Heart left ventricle (tissue), 16 donors: ENCODE measurements at regions not wholly inside any gene's neighbourhood (a gene's known extent, or its start where the extent isn't known, plus 50 kb on each side); places are given as distances from the start of the nearest gene placed in this dataset.

Source experiments
- ATAC-seq, 4 donors: fragments of 200-7000 bp; cut with Tn5 transposase; one replicate each; pipeline ENCODE4 v1.9.1; 2020 to 2022; ENCODE audit warnings: moderate library complexity in 4 of 4, mild to moderate bottlenecking in 3 of 4, moderate number of reproducible peaks in 1 of 4
- DNase-seq, 5 donors: peaks; one replicate each; pipeline ENCODE4 v3.0.0-alpha.2; 2020
- H3K27ac ChIP-seq, 12 donors: fragments of 200-600 bp; sonication (generic) in 4 of 12; one replicate each; pipeline versions ENCODE4 v1.5.0 to v1.8.0; 2016 to 2022; ENCODE audit warnings: mild to moderate bottlenecking in 2 of 12
- H3K27me3 ChIP-seq, 9 donors: fragments of 200-600 bp; sonication (generic) in 2 of 9; one replicate each; pipeline versions ENCODE4 v1.5.1 to v1.8.0; 2016 to 2022; ENCODE audit warnings: mild to moderate bottlenecking in 3 of 9
- H3K36me3 ChIP-seq, 9 donors: fragments of 200-600 bp; sonication (generic) in 2 of 9; one replicate each; pipeline versions ENCODE4 v1.5.0 to v1.8.0; 2018 to 2022; ENCODE audit warnings: mild to moderate bottlenecking in 2 of 9
- H3K4me1 ChIP-seq, 12 donors: fragments of 200-600 bp; sonication (generic) in 4 of 12; one replicate each; pipeline versions ENCODE4 v1.5.0 to v1.8.0; 2016 to 2022; ENCODE audit warnings: mild to moderate bottlenecking in 3 of 12
- H3K4me3 ChIP-seq, 12 donors: fragments of 200-600 bp; sonication (generic) in 4 of 12; one replicate each; pipeline versions ENCODE4 v1.5.0 to v1.8.0; 2017 to 2022; ENCODE audit warnings: mild to moderate bottlenecking in 9 of 12, moderate library complexity in 4 of 12
- H3K9me3 ChIP-seq, 12 donors: fragments of 200-600 bp; sonication (generic) in 4 of 12; one replicate each; pipeline versions ENCODE4 v1.5.0 to v1.8.0; 2016 to 2022; ENCODE audit warnings: mild to moderate bottlenecking in 1 of 12
- CTCF ChIP-seq, 12 donors: fragments of 200-600 bp; sonication (generic) in 4 of 12; IDR thresholded peaks; one replicate each; pipeline versions ENCODE4 v1.5.0 to v1.8.0; 2018 to 2022; ENCODE audit warnings: antibody characterized with exemption in 12 of 12, mild to moderate bottlenecking in 5 of 12
- POLR2A ChIP-seq, 2 donors: fragments of 450-650 bp; IDR thresholded peaks; one replicate each; pipeline ENCODE4 v1.6.1; 2017; ENCODE audit warnings: antibody characterized with exemption in 2 of 2, mild to moderate bottlenecking in 2 of 2, moderate library complexity in 2 of 2
- WGBS, 4 donors: extraction: QIAGEN DNeasy Blood & Tissue Kit in 2 of 4; methylation state at CpG; one replicate each; pipeline versions ENCODE4 v1.1.5 to v1.1.7; 2013 to 2018; 5-methylcytosine and 5-hydroxymethylcytosine counted together
- intact Hi-C, 10 donors: fragments of 100-400 bp; cut with DNase I; formaldehyde crosslinking; loops; one replicate each; pipeline versions ENCODE4 v1.11.1 to v1.14.2; 2022
- donor health status: ischemic (EF 13 %, LVEDD 7.1; RV severe dilation, severe dysfunction).
- donor health status: healthy with polysubstance abuse.
- donor health status: DM: no; HTN: yes; CAD: no.
- donor health status: DM: no; HTN: no; CAD: no.
- donor health status: ischemic (EF 25% LVEDD 6.9; RV normal size, moderate dysfunction).
- donor health status: ischemic (EF 25% LVEDD 5.7; RV mildly dilated, moderate dysfunction).
- donor health status: healthy.
- donor health status: DM: yes; HTN: yes; CAD: no.
- donor health status: ischemic (EF 35%, LVEDD 5.7; RV mildly dilated, moderate dysfunction).
- donor health status: nonischemic (EF 11% LVEDD 7.7; RV severe dilation, severe dysfunction).
- donor health status: DM: yes; HTN: yes; CAD: no.
- donor health status: PGD.
- donor health status: ischemic (EF 29% LVEDD 5.4; RV normal size, mild dysfunction).
- donor health status: nonischemic (EF 23%, LVEDD 6.1; RV moderate dilation, normal function).

GRCh38 chr16:47885489-47885888, 270.3 kb downstream of the ABCC12 start:
- TF ChIP-seq POLR2A (IDR thresholded peaks at IDR 0.05) (no peak), CTCF (IDR thresholded peaks at IDR 0.05) (no peak)

GRCh38 chr16:47884116-47884725, 271.6 kb downstream of the ABCC12 start:
- no peak for DNase-seq
- H3K4me3 ChIP-seq, result no peak overlapping the region
- no peaks in the 10 kb centered on the region for H3K9me3 ChIP-seq
- H3K4me1 ChIP-seq, result no peaks in the 10 kb centered on the region
- no peaks in the 10 kb centered on the region for H3K36me3 ChIP-seq
- intact Hi-C loops, result no loop called here
- TF ChIP-seq CTCF (IDR thresholded peaks at IDR 0.05) (no peak), POLR2A (IDR thresholded peaks at IDR 0.05) (no peak)
- ATAC-seq, result no peak
- peaks cover 0 to 7% (median 0%) of the 10 kb centered on the region in 9 donors for H3K27me3 ChIP-seq
- H3K27ac ChIP-seq, result no peak overlapping the region
- WGBS, 4 donors, result 18 to 33% (median 23%) methylated on average over 2 of the region's 2 CpGs

More at GRCh38 chr16:47885489-47885888, 270.3 kb downstream of the ABCC12 start:
- 80 to 93% (median 86%) methylated on average over 1 of the region's 1 CpG for WGBS, 4 donors
- H3K27me3 ChIP-seq, result peaks cover 0 to 7% (median 0%) of the 10 kb centered on the region in 9 donors
- intact Hi-C loops, result no loop called here
- no peaks in the 10 kb centered on the region for H3K9me3 ChIP-seq
- no peaks in the 10 kb centered on the region for H3K36me3 ChIP-seq
- ATAC-seq, result no peak
- no peaks in the 10 kb centered on the region for H3K4me1 ChIP-seq
- DNase-seq, result no peak
- H3K27ac ChIP-seq, result no peak overlapping the region
- no peak overlapping the region for H3K4me3 ChIP-seq

DNA sequence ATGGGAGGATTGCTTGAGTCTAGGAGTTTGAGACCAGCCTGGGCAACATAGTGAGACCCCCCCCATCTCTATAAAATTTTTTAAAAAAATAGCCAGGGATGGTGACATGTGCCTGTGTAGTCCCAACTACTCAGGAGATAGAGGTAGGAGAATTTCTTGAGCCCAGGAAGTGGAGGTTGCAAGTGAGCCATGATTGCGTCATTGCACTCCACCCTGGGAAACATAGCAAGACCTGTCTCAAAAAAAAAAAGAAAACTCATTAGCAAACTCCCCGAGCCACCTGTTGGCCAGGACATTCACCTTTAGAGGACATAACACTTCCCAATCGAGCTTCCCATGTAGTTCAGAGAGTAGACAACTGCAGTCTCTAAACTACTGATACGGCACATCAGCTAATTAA, 274.2 kb downstream of the ABCC12 start:
- Histone ChIP-seq H3K9me3 (no peaks in the 10 kb centered on the region), H3K36me3 (no peaks in the 10 kb centered on the region), H3K27ac (no peak overlapping the region), H3K4me1 (no peaks in the 10 kb centered on the region), H3K27me3 (peaks cover 0 to 4% (median 0%) of the 10 kb centered on the region in 9 donors), H3K4me3 (no peak overlapping the region)
- TF ChIP-seq POLR2A (IDR thresholded peaks at IDR 0.05) (no peak), CTCF (IDR thresholded peaks at IDR 0.05) (no peak)
- 78 to 88% (median 87%) methylated on average over 4 of the region's 4 CpGs for WGBS, 4 donors
- intact Hi-C loops, result no loop called here
- DNase-seq (no peak), ATAC-seq (no peak)

DNA sequence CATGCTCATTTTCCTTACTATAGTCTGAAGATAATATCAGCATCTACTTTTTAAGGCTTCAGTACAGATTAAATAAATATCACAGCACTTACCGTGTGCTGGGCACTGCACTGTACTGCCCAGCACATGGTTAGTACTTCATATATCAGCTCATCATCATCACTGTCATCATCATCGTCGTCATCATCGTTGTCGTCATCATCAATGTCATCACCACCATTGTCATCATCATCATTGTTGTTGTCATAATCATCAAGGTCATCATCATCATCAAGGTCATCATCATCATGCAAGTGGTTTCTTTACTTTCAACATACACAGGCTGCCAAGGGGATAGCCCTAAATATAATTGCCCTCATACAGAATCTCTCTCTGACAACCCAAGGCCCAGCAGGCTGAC, 275.1 kb downstream of the ABCC12 start:
- Histone ChIP-seq H3K27me3 (no peaks in the 10 kb centered on the region), H3K9me3 (no peaks in the 10 kb centered on the region), H3K27ac (no peak overlapping the region), H3K4me1 (no peaks in the 10 kb centered on the region), H3K36me3 (no peaks in the 10 kb centered on the region), H3K4me3 (no peak overlapping the region)
- ATAC-seq (no peak), DNase-seq (no peak)
- WGBS, 4 donors, result 92 to 95% (median 93%) methylated on average over 5 of the region's 5 CpGs
- intact Hi-C loops, result no loop called here
- TF ChIP-seq POLR2A (IDR thresholded peaks at IDR 0.05) (no peak), CTCF (IDR thresholded peaks at IDR 0.05) (no peak)
